ENCODE measurements at regions not wholly inside any gene's neighbourhood (a gene's known extent, or its start where the extent isn't known, plus 50 kb on each side); places are given as distances from the start of the nearest gene placed in this dataset.

- TF ChIP-seq WHSC1 (IDR thresholded peaks at IDR 0.05; ENCODE audit: low read length), result no peak
Measured at GRCh38 chr6:153564803-153565202, 433.7 kb upstream of the RGS17 start (continued).

GRCh38 chr6:153563001-153563400 is 431.9 kb upstream of the RGS17 start:
- Histone ChIP-seq H2AFZ (ENCODE audit: low read depth, low read length) (no peak overlapping the region), H3K9me3 (replicated peaks; ENCODE audit: control insufficient read depth, insufficient read depth, low read depth, low read length) (no peaks in the 10 kb centered on the region), H3K9ac (ENCODE audit: insufficient read depth in 1 of 2, low read depth in 2 of 2, low read length in 2 of 2) (no peak overlapping the region), H4K20me1 (replicated peaks; ENCODE audit: control insufficient read depth, insufficient read depth, low read length) (no peaks in the 10 kb centered on the region), H3K27ac (ENCODE audit: extremely low read depth, low read depth, low read length) (no peak overlapping the region), H3K79me2 (ENCODE audit: control insufficient read depth, insufficient read depth, low read length) (no peaks in the 10 kb centered on the region), H3K36me3 (ENCODE audit: control insufficient read depth, insufficient read depth, low read length) (no peaks in the 10 kb centered on the region), H3K4me1 (replicated peaks in 1 of 2; ENCODE audit: control insufficient read depth in 2 of 2, insufficient read depth in 2 of 2, low read length in 2 of 2) (no peaks in the 10 kb centered on the region), H3K27me3 (ENCODE audit: control insufficient read depth in 2 of 2, insufficient read depth in 2 of 2, low read length in 2 of 2) (no peaks in the 10 kb centered on the region), H3K4me3 (no peak overlapping the region), H3K9me1 (ENCODE audit: control insufficient read depth, insufficient read depth, low read length) (no peaks in the 10 kb centered on the region), H3K4me2 (ENCODE audit: insufficient read depth, low read length) (no peak overlapping the region)
- in situ Hi-C loops (cut with MboI) (no loop called here), intact Hi-C loops (cut with micrococcal nuclease) (no loop called here)
- BruUV-seq (replicated peaks), result no TSS peak
- ATAC-seq (no peak), FAIRE-seq (no peak), DNase-seq (ENCODE audit: extremely low read depth in 1 of 4, low spot score in 3 of 4) (no peak)
- CTCF ChIA-PET (ENCODE audit: low intra/inter-chr PET ratio), result no interaction called here
- POLR2A ChIA-PET, result no interaction called here
- WGBS (ENCODE audit: insufficient coverage, low coverage, missing lambda C conversion rate), result 2% methylated on average over 5 of the region's 5 CpGs
- TF ChIP-seq EGR1 (conservative IDR thresholded peaks at IDR 0.05) (no peak), ELK3 (CRISPR knock-in tag; IDR thresholded peaks at IDR 0.05) (no peak), ELF1 (tag; IDR thresholded peaks at IDR 0.05) (no peak), POLR2A (conservative IDR thresholded peaks at IDR 0.05) (no peak), GATAD2B (IDR thresholded peaks at IDR 0.05; ENCODE audit: borderline replicate concordance) (no peak), GABPB2 (CRISPR knock-in tag; conservative IDR thresholded peaks at IDR 0.05) (no peak), MTA3 (IDR thresholded peaks at IDR 0.05; ENCODE audit: borderline replicate concordance) (no peak)
